HG03175 (cell line): ENCODE measurements at regions not wholly inside any gene's neighbourhood (a gene's known extent, or its start where the extent isn't known, plus 50 kb on each side); places are given as distances from the start of the nearest gene placed in this dataset.
"Not testable (repeated sequence)": the region's sequence is repeated elsewhere in the genome, so short reads cannot be mapped to it uniquely, and the experiment has no call there.

Source experiments
- ATAC-seq: cut with Tn5 transposase; IDR thresholded peaks from one replicate; pipeline ENCODE4 v1.9.1; 2021; ENCODE audit warnings: mild to moderate bottlenecking, moderate library complexity; ENCODE audit not compliant: unreplicated experiment

DNA sequence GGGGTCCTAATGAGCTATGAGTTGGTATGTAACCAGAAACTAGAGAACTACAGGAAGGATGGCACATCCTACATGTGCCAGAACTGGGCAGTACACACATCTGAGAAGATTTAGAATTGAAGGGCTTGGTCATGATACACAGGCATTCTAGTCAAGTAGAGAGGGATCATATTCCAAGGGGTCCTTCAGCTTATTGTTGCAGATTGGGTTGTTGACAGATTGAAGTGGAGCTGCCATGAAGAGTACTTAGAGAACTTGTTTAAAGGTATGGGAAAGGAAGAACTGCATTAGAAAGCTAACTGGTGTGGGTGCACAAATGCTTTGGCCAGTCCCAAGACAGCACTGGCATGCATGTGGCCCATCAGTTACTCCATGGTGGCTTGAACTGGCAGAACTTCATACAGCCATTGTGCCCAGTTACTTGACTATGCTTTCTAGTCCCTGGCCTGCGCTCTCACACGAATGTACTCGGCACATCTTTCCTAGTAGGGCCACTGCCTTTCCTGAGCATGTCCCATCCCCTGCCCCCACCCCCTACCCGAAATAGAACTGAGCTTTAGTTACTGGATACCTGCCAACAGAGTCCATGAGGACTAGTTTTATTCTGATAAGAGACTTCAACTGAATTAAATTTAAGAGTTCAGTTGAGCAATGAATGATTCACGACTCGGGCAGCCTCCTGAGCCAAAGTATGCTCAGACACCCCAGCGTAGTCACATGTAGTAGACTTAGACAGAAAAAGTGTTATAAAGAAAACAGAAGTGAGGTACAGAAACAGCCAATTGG lies 64.0 kb downstream of the CCNG2 start:
- no peak for ATAC-seq

DNA sequence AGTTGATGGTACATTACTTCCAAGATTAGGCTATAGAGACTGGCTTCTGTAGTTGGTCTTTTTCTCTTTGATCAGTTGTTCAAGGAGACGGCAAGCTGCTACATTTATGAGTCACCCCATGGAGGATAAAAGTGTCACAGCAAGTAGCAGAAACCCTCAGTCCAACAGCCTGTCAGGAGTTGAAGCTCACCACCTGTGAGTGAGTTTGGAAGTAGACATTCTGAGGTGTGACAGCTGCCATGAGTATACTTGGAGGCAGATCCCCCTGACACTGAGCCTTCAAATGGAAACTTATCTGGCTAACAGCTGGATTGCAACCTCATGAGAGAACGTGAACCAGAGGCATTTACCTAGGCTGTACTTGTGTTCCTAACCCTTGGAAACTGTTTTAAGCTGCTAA lies 68.0 kb downstream of the CCNG2 start:
- ATAC-seq: no peak

DNA sequence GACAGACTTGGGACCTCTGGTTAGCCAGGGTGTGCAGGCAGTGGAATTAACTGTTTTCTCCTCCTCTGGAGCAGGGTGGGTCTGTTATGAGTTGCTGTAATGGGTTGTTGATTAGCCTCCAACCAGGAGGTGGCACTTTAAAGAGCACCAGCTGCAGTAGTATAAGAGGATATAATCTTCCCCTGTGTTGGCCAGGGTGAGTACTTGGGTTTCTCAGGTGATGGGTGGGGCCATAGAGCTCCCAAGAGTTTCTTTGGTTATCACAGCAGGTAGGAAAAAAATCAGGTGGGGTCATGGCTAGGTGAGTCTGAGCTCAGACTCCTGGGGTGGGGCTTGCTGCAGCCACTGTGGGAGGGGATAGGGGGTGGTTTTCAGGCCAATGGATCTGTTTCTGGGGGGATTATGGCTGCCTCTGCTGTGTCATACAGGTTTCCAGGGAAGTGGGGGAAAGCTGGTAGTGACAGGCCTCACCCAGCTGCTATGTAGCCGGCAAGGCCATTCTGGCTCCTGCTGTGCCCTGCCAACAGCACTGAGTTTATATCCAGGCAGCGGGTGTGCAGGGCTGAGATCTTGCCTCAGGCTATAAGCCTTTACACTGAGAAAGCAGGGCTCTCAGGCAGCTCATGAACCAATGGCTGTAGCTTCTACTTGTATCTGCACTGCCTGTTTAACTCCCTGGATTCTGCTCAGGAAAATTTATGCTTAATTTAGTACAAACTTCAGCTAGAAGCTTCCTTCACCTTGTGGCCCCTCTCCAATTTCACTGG lies 70.1 kb downstream of the CCNG2 start:
- no peak for ATAC-seq

GRCh38 chr4:77229433-77229832 lies 72.4 kb downstream of the CCNG2 start:
- no peak for ATAC-seq

- no peak for ATAC-seq
Measured at GRCh38 chr4:77232653-77233052, 75.6 kb downstream of the CCNG2 start.

- ATAC-seq: peak; percentile 57
Measured at GRCh38 chr4:77235289-77235854, 78.4 kb downstream of the CCNG2 start.

GRCh38 chr4:77236806-77237205 lies 79.8 kb downstream of the CCNG2 start:
- ATAC-seq: no peak

GRCh38 chr4:77240469-77241066 lies 83.6 kb downstream of the CCNG2 start:
- ATAC-seq: peak; percentile 74

DNA sequence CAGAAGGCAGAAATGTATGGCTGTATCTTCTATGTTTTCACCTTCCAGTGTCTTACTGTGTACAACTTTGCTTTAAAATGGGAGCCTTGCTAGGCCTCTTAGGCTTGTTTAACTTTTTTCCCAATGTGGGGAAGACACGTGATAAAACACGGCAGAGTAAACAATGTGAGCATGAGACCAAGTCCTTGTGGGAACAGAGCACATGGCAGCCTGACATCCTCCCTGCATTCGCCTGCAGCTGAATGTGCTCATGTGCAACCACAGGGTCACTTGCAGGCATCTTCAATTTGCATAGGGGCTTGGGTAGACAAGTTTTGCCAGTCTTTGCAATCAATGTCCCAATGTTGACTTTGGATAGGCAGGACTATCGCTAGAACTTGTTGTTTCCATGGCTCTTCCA lies 91.8 kb downstream of the CCNG2 start:
- ATAC-seq: no peak

GRCh38 chr4:77251751-77252150 lies 94.7 kb downstream of the CCNG2 start:
- no peak for ATAC-seq

DNA sequence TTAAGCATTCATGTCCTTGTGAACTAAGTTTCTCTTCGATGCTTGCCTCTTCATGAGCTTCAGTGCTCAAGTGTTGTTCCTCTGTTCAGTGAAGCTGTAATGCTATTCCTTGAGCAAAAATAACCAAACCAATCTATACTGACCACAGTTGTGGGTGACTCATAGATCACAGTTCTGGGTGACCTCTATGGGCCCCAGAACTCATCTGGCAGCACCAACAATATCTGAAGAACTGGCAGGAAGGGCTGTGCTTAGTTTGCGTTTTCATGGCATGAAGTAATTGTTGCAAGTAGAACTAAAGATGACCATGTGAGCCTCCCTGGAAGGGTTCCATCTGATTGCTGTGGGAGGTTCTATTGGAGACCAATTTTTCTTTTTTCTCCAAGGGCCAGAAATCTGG lies 106.2 kb downstream of the CCNG2 start:
- ATAC-seq: no peak

GRCh38 chr4:77263976-77264375 lies 107.0 kb downstream of the CCNG2 start:
- ATAC-seq: not testable (repeated sequence)

DNA sequence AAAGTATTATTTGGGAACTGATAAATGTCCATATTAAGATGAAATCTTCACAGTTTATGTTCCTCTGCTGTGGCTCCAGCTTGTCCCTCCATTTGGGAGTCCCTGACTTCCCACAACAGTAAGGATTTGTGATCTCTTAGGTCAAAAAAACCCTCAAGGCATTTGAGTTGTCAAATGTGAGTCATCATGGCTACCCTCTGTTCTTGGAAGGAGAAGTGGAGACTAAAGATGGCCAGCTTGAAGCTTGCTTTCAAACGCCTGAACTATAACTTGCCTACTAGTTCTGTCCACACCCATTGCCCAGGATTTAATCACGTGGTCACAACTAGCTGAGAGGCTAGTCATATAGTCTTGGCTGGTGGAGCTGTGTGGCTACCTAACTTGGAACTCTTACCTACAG lies 107.8 kb downstream of the CCNG2 start:
- ATAC-seq: no peak

GRCh38 chr4:77268108-77268507 lies 111.1 kb downstream of the CCNG2 start:
- ATAC-seq: no peak

- ATAC-seq: no peak
Measured at GRCh38 chr4:77269505-77269904, 112.5 kb downstream of the CCNG2 start.

- ATAC-seq: no peak
Measured at GRCh38 chr4:77273412-77273811, 116.4 kb downstream of the CCNG2 start.

GRCh38 chr4:77279114-77279513 lies 122.1 kb downstream of the CCNG2 start:
- ATAC-seq: not testable (repeated sequence)

DNA sequence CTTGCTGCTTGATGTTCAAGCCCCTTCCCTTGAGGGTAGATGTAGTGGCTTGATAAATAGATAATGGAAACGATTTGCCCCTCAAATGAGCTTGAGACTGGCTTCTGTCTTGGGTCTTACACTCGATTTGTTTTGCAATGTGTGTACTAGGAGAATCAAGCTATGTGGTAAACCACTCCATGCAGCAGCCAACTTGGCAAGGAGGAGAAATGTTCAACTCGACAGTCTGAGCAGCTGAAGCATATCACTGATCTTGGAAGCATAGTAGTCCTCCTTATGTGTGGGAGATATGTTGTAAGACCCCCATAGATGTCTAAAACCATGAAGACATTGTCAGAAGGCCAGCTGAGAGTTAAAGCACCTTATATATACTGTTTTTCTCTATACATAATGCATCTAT lies 125.3 kb downstream of the CCNG2 start:
- no peak for ATAC-seq

DNA sequence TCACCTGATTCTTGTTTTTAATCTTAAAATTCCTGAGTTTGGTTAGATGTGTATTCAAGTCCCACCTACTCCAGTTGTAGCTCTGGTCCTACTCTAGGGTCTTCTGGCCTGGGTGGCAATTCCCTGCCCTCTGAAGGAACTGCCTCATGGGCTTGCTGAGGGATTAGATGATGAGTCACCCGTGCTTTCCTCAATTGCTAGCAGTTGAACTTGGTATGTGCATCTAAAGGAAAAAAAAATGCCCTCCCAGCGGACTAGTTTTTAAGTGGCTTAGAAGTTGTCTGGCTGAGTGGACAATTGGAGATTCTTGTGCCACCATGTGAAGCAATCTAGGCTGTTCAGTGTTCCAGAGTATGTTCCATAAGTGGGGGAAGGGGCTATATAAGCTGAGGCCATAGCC lies 127.0 kb downstream of the CCNG2 start:
- ATAC-seq: no peak

DNA sequence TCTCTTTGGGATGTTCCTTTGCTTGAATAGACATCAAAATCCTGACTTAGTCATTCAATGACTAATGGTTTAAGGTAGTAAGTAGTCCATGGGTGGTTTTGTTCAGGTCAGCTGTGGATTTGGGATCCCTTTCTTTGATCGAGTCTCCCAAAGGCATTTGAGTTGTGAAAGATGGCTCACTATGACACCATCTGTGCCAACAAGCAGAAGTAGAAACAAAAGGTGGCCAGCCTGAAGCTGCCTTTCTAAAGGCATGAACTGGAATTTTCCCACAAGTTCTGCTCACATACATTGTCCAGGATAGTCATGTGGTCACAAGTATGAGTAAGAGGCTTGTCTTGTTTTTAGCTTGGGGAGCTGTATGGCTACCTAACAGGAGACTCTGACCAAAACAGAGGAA lies 129.9 kb downstream of the CCNG2 start:
- ATAC-seq: no peak

DNA sequence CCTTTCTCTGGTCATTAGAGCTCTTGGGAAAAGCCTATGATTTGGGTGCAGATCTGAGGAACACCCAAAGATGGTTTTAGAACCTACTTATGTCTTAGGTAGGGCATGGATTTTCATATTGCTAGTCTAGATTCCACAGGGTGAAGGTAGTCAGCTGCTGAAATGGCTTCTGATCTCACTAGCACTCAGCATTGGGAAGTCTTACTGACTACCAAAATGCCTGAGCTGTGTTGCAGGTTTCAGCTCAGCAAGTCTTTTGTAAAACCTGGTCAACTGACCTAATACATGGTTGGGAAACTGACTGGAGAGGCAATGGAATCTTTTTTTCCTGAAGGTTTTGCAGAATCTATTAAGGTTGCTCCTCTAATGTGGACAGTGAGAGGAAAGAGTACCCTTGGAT lies 136.4 kb downstream of the CCNG2 start:
- ATAC-seq: no peak

DNA sequence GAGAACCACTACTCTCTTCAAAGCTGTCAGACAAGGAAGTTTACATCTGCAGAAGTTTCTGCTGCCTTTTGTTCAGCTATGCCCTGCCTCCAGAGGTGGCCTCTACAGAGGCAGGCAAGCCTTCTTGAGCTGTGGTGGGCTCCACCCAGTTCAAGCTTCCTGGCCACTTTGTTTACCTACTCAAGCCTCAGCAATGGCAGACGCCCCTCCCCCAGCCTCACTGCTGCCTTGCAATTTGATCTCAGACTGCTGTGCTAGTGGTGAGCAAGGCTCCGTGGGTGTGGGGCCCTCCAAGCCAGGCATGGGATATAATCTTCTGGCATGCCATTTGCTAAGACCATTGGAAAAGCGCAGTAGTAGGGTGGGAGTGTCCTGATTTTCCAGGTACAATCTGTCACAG lies 144.0 kb downstream of the CCNG2 start:
- not testable (repeated sequence) for ATAC-seq
